Sigmoid colon (tissue), 6 donors: ENCODE measurements at regions not wholly inside any gene's neighbourhood (a gene's known extent, or its start where the extent isn't known, plus 50 kb on each side); places are given as distances from the start of the nearest gene placed in this dataset.
"Not testable (repeated sequence)": the region's sequence is repeated elsewhere in the genome, so short reads cannot be mapped to it uniquely, and the experiment has no call there.

Source experiments
- DNase-seq: peaks from one replicate; pipeline ENCODE4 v3.0.0-alpha.2; 2019
- H3K27ac ChIP-seq, 4 donors: fragments of 200-600 bp; sonication (generic); one replicate each; pipeline ENCODE4 v1.5.1; 2016 to 2019; ENCODE audit warnings: mild to moderate bottlenecking in 1 of 4
- H3K27me3 ChIP-seq, 3 donors: fragments of 200-600 bp; sonication (generic); one replicate each; pipeline ENCODE4 v1.5.1; 2019; ENCODE audit warnings: mild to moderate bottlenecking in 1 of 3
- H3K36me3 ChIP-seq, 4 donors: fragments of 200-600 bp; sonication (generic); one replicate each; pipeline ENCODE4 v1.5.1; 2016 to 2019
- H3K4me1 ChIP-seq, 4 donors: fragments of 200-600 bp; sonication (generic); one replicate each; pipeline ENCODE4 v1.5.1; 2017 to 2019
- H3K4me3 ChIP-seq, 4 donors: fragments of 200-600 bp; sonication (generic); one replicate each; pipeline ENCODE4 v1.5.1; 2017 to 2019; ENCODE audit warnings: mild to moderate bottlenecking in 2 of 4, moderate library complexity in 1 of 4
- H3K9me3 ChIP-seq, 4 donors: fragments of 200-600 bp in 3 of 4; sonication (generic) in 3 of 4; one replicate each; pipeline versions ENCODE4 v1.5.1 to v1.6.1; 2013 to 2019
- EP300 ChIP-seq, 4 donors: sonication (generic); formaldehyde crosslinking; IDR thresholded peaks; one replicate each; pipeline ENCODE4 v1.6.1; 2017; ENCODE audit warnings: antibody characterized with exemption in 4 of 4
- POLR2A ChIP-seq, 2 donors: fragments of 450-650 bp; IDR thresholded peaks; one replicate each; pipeline ENCODE4 v1.6.1; 2016; ENCODE audit warnings: antibody characterized with exemption in 2 of 2, mild to moderate bottlenecking in 2 of 2, moderate library complexity in 2 of 2
- POLR2AphosphoS5 ChIP-seq, 4 donors: sonication (generic); formaldehyde crosslinking; IDR thresholded peaks; one replicate each; pipeline ENCODE4 v1.6.1; 2017; ENCODE audit warnings: antibody characterized with exemption in 4 of 4
- WGBS, 2 donors: extraction: QIAGEN DNeasy Blood & Tissue Kit; methylation state at CpG; one replicate each; pipeline ENCODE4 v1.1.7; 2013; 5-methylcytosine and 5-hydroxymethylcytosine counted together
- intact Hi-C: fragments of 100-400 bp; cut with DNase I; formaldehyde crosslinking; loops from one replicate; pipeline ENCODE4 v1.15.1; 2023
- TF ChIP-seq, protein P1 (sequence below), 4 experiments: fragments of 450-650 bp in 3 of 4; fragments of 200-600 bp in 1 of 4; IDR thresholded peaks; one replicate each; pipeline ENCODE4 v1.5.1; 2016 to 2019; ENCODE audit warnings: antibody characterized with exemption in 4 of 4, mild to moderate bottlenecking in 3 of 4, moderate library complexity in 2 of 4
- donor health status: healthy with polysubstance abuse.
- donor health status: healthy.

DNA sequence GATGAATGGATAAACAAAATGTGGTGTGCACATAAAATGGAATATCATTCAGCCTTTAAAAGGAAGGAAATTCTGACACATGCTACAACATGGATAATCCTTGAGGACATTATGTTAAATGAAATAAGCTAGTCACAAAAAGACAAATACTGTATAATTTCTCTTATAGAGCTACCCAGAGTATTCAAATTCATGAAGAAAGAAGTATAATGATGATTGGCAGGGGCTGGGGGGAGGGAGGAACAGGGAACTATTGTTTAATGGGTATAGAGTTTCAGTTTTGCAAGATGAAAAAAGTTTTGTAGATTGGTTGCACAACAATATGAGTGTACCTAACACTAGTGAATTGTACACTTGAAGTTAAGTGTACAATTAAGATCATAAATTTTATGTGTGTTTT lies 153.9 kb upstream of the STK26 start:
- Histone ChIP-seq H3K27me3 (no peaks in the 10 kb centered on the region), H3K27ac (no peak overlapping the region), H3K4me1 (no peaks in the 10 kb centered on the region), H3K9me3 (no peaks in the 10 kb centered on the region), H3K4me3 (no peak overlapping the region), H3K36me3 (no peaks in the 10 kb centered on the region)
- no peak for DNase-seq
- TF ChIP-seq POLR2A (IDR thresholded peaks at IDR 0.05) = no peak
- TF ChIP-seq, protein P1, sequence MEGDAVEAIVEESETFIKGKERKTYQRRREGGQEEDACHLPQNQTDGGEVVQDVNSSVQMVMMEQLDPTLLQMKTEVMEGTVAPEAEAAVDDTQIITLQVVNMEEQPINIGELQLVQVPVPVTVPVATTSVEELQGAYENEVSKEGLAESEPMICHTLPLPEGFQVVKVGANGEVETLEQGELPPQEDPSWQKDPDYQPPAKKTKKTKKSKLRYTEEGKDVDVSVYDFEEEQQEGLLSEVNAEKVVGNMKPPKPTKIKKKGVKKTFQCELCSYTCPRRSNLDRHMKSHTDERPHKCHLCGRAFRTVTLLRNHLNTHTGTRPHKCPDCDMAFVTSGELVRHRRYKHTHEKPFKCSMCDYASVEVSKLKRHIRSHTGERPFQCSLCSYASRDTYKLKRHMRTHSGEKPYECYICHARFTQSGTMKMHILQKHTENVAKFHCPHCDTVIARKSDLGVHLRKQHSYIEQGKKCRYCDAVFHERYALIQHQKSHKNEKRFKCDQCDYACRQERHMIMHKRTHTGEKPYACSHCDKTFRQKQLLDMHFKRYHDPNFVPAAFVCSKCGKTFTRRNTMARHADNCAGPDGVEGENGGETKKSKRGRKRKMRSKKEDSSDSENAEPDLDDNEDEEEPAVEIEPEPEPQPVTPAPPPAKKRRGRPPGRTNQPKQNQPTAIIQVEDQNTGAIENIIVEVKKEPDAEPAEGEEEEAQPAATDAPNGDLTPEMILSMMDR (IDR thresholded peaks at IDR 0.05) = no peak
- no peak for TF ChIP-seq POLR2AphosphoS5 (IDR thresholded peaks at IDR 0.05)
- TF ChIP-seq EP300 (IDR thresholded peaks at IDR 0.05) = no peak
- intact Hi-C loops = no loop called here

- no peaks in the 10 kb centered on the region for H3K27me3 ChIP-seq
- WGBS, 2 donors = 89 to 92% methylated on average over 2 to 3 of the region's 3 CpGs
- no peaks in the 10 kb centered on the region for H3K4me1 ChIP-seq
- intact Hi-C loops = no loop called here
- no peak overlapping the region for H3K4me3 ChIP-seq
- H3K9me3 ChIP-seq = no peaks in the 10 kb centered on the region
- DNase-seq = no peak
- no peaks in the 10 kb centered on the region for H3K36me3 ChIP-seq
- TF ChIP-seq POLR2A (IDR thresholded peaks at IDR 0.05) (no peak), EP300 (IDR thresholded peaks at IDR 0.05) (no peak), POLR2AphosphoS5 (IDR thresholded peaks at IDR 0.05) (no peak)
- TF ChIP-seq, protein P1 (IDR thresholded peaks at IDR 0.05) = no peak
- H3K27ac ChIP-seq = no peak overlapping the region
Observed at GRCh38 chrX:131874300-131874699, 148.8 kb upstream of the STK26 start.

GRCh38 chrX:131875827-131876226 lies 147.3 kb upstream of the STK26 start:
- H3K9me3 ChIP-seq, H3K27me3 ChIP-seq, H3K4me1 ChIP-seq, H3K36me3 ChIP-seq, DNase-seq, intact Hi-C loops, H3K27ac ChIP-seq, H3K4me3 ChIP-seq: not testable (repeated sequence)
- WGBS, 2 donors = 91 to 100% methylated on average over 1 of the region's 1 CpG

DNA sequence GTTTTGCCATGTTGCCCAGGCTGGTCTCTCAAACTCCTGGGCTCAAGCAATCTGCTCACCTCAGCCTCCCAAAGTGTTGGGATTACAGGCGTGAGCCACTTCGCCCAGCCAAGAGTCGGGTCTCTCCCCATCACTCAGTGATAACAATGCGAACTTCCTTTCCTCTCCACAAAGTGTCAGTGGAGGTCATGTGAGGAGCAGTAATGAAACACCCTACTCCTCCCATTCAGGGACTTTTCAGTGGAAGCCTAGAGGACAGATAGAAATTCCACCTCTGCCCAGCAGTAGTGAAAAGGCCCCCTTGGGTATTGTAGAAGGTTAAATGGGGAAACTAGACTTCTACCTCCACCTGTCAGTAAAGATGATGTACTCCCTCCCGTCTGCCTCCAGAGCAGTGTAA lies 141.9 kb upstream of the STK26 start:
- WGBS, 2 donors = 65 to 75% methylated on average over 5 of the region's 5 CpGs
- H3K4me1 ChIP-seq = no peaks in the 10 kb centered on the region
- intact Hi-C loops = no loop called here
- TF ChIP-seq POLR2A (IDR thresholded peaks at IDR 0.05) (no peak), EP300 (IDR thresholded peaks at IDR 0.05) (no peak), POLR2AphosphoS5 (IDR thresholded peaks at IDR 0.05) (no peak)
- TF ChIP-seq, protein P1 (IDR thresholded peaks at IDR 0.05) = no peak
- no peak overlapping the region for H3K27ac ChIP-seq
- DNase-seq = no peak
- H3K4me3 ChIP-seq = no peak overlapping the region
- H3K27me3 ChIP-seq = peaks cover 0 to 3% (median 0%) of the 10 kb centered on the region in 3 donors
- H3K36me3 ChIP-seq = no peaks in the 10 kb centered on the region
- no peaks in the 10 kb centered on the region for H3K9me3 ChIP-seq

- H3K27ac ChIP-seq, DNase-seq, H3K9me3 ChIP-seq, H3K4me1 ChIP-seq, H3K4me3 ChIP-seq, intact Hi-C loops, H3K36me3 ChIP-seq, H3K27me3 ChIP-seq: not testable (repeated sequence)
- WGBS, 2 donors = 89 to 100% methylated on average over 1 of the region's 1 CpG
Observed at GRCh38 chrX:131885042-131885441, 138.1 kb upstream of the STK26 start.

DNA sequence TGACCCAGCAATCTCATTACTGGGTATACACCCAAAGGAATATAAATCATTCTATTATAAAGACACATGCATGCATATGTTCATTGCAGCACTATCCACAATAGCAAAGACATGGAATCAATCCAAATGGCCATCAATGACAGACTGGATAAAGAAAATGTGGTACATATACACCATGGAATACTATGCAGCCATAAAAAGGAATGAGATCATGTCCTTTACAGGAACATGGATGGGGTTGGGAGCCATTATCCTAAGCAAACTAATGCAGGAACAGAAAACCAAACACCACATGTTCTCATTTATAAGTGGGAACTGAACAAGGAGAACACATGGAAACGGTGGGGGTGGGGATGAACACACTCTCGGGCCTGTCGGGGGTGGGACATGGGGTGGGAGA lies 129.2 kb upstream of the STK26 start:
- H3K4me3 ChIP-seq, H3K36me3 ChIP-seq, H3K27ac ChIP-seq, H3K9me3 ChIP-seq, H3K27me3 ChIP-seq, DNase-seq, intact Hi-C loops, H3K4me1 ChIP-seq: not testable (repeated sequence)
- WGBS, 2 donors = 51 to 82% methylated on average over 3 of the region's 3 CpGs
